Karpas-422 (cell line): ENCODE measurements at regions not wholly inside any gene's neighbourhood (a gene's known extent, or its start where the extent isn't known, plus 50 kb on each side); places are given as distances from the start of the nearest gene placed in this dataset.

Source experiments
- DNase-seq: peaks from one replicate; pipeline ENCODE4 v3.0.0-alpha.2; 2015
- H2AFZ ChIP-seq: fragments of 200-600 bp; sonication (generic); 2 replicates; pipeline ENCODE4 v1.6.1; 2014; ENCODE audit warnings: antibody characterized with exemption, low read length, mixed read lengths
- H3K27ac ChIP-seq: fragments of 200-600 bp; sonication (generic); 2 replicates; pipeline ENCODE4 v1.5.1; 2014; ENCODE audit warnings: mild to moderate bottlenecking, low read length, moderate library complexity
- H3K27me3 ChIP-seq: fragments of 200-600 bp; sonication (generic); 2 replicates; pipeline ENCODE4 v1.6.1; 2014; ENCODE audit warnings: low read length, mixed read lengths
- H3K36me3 ChIP-seq: fragments of 200-600 bp; sonication (generic); 2 replicates; pipeline ENCODE4 v1.6.1; 2014; ENCODE audit warnings: low read length, mixed read lengths; ENCODE audit not compliant: insufficient read depth
- H3K4me1 ChIP-seq: fragments of 200-600 bp; sonication (generic); 2 replicates; pipeline ENCODE4 v1.6.1; 2014; ENCODE audit warnings: mild to moderate bottlenecking, low read length, mixed read lengths
- H3K4me2 ChIP-seq: fragments of 200-600 bp; sonication (generic); 2 replicates; pipeline ENCODE4 v1.6.1; 2014; ENCODE audit warnings: low read length, low read depth, mild to moderate bottlenecking; ENCODE audit not compliant: poor library complexity, severe bottlenecking
- H3K4me3 ChIP-seq: fragments of 200-600 bp; sonication (generic); 2 replicates; pipeline ENCODE4 v1.5.1; 2014; ENCODE audit warnings: mild to moderate bottlenecking, antibody characterized with exemption, low read length, mixed read lengths
- H3K79me2 ChIP-seq: fragments of 200-600 bp; sonication (generic); 2 replicates; pipeline ENCODE4 v1.6.1; 2014; ENCODE audit warnings: mild to moderate bottlenecking, low read length, mixed read lengths
- H3K9ac ChIP-seq: fragments of 200-600 bp; sonication (generic); 2 replicates; pipeline ENCODE4 v1.6.0; 2014; ENCODE audit warnings: low read length
- H3K9me2 ChIP-seq: fragments of 200-600 bp; sonication (generic), shearing (Covaris generic); replicated peaks from 2 replicates; pipeline ENCODE4 v1.6.0; 2014; ENCODE audit warnings: mild to moderate bottlenecking, low read length, moderate library complexity; ENCODE audit not compliant: insufficient read depth
- H3K9me3 ChIP-seq: fragments of 300-700, 200-600 bp; sonication (generic); 2 replicates; pipeline ENCODE4 v1.6.1; 2014; ENCODE audit warnings: low read length, mixed read lengths
- H4K20me1 ChIP-seq: fragments of 200-600 bp; sonication (generic); 2 replicates; pipeline ENCODE4 v1.6.1; 2014; ENCODE audit warnings: mild to moderate bottlenecking, antibody characterized with exemption, low read length, low read depth; ENCODE audit not compliant: insufficient read depth

DNA sequence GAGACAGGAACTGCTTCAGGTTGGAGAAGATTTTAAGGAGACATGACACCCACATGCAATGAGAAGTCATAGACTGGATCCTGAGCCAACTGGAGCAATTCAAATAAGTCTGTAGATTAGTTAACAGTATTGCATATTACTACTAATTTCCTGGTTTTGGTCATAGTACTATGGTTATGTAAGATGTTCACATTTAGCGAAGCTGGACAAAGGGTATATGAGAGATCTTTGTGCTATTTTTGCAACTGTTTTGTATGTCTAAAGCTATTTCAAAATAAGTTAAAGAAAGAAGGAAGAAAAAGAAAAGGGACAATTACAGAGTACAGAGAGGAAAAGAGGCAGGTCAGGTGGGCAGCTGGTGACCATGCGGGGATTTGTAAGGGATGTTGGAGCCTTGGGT lies 116.5 kb upstream of the SVIL start:
- no peak overlapping the region for H3K27ac ChIP-seq
- H3K4me1 ChIP-seq: no peaks in the 10 kb centered on the region
- H3K27me3 ChIP-seq: no peaks in the 10 kb centered on the region
- no peak for DNase-seq
- H3K36me3 ChIP-seq: no peaks in the 10 kb centered on the region
- H3K9me3 ChIP-seq: no peaks in the 10 kb centered on the region
- no peak overlapping the region for H3K9ac ChIP-seq
- H4K20me1 ChIP-seq: no peaks in the 10 kb centered on the region
- no peaks in the 10 kb centered on the region for H3K9me2 ChIP-seq
- H3K4me2 ChIP-seq: no peak overlapping the region
- no peak overlapping the region for H3K4me3 ChIP-seq
- no peak overlapping the region for H2AFZ ChIP-seq
- no peaks in the 10 kb centered on the region for H3K79me2 ChIP-seq

DNA sequence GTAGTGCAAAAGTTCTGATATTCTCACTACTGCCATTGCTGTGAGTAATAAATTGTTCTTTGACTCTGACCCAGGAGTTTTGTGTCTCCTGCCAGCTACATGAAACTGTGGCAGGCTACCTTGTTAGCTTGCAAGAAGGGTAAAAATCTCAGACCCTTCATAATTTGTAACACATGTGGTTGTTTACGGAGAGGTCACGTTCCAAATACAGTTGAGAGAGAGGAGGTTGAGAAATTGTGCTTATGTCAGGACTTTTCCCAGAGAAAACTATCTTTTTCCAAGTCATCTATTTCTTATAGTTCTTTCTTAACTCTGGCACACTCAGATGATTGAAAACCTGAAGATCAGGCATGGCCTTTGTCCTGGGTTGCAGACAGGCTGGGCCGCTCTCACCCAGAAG lies 114.4 kb upstream of the SVIL start:
- H3K27ac ChIP-seq: no peak overlapping the region
- no peaks in the 10 kb centered on the region for H3K79me2 ChIP-seq
- DNase-seq: no peak
- H3K4me1 ChIP-seq: no peaks in the 10 kb centered on the region
- H3K9me2 ChIP-seq: no peaks in the 10 kb centered on the region
- no peaks in the 10 kb centered on the region for H3K9me3 ChIP-seq
- H3K9ac ChIP-seq: no peak overlapping the region
- H3K4me2 ChIP-seq: no peak overlapping the region
- no peaks in the 10 kb centered on the region for H3K36me3 ChIP-seq
- no peak overlapping the region for H2AFZ ChIP-seq
- no peak overlapping the region for H3K4me3 ChIP-seq
- no peaks in the 10 kb centered on the region for H3K27me3 ChIP-seq
- H4K20me1 ChIP-seq: no peaks in the 10 kb centered on the region

DNA sequence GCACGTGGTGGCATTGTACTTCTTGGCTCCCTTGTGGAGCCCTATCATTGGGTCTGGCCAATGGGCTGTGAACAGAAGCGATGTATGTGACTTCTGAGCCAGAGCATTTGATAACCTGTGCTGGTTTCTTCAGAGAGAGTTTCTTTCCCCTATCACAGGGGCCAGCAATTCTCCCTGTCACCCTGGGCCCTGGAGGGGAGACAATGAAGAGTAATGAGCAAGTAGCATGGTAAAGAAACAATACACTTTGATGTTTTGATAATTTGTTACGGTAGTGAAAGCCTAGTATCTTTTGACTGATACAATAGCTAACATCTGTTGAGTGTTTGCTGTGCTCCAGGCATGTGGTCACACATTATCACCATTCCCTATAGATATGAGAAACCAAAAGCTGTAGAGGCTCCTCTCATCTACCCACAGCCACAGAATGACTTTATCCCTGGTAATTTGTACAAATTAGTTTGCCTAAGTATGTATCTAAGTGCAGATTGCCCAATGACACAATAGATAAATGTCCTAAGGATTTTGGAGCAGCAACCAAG lies 113.4 kb upstream of the SVIL start:
- Histone ChIP-seq H3K9ac (no peak overlapping the region), H4K20me1 (no peaks in the 10 kb centered on the region), H3K9me3 (no peaks in the 10 kb centered on the region), H3K79me2 (no peaks in the 10 kb centered on the region), H3K4me1 (no peaks in the 10 kb centered on the region), H3K4me3 (no peak overlapping the region), H3K4me2 (no peak overlapping the region), H2AFZ (no peak overlapping the region), H3K27me3 (no peaks in the 10 kb centered on the region), H3K36me3 (no peaks in the 10 kb centered on the region), H3K27ac (no peak overlapping the region), H3K9me2 (no peaks in the 10 kb centered on the region)
- DNase-seq: no peak

DNA sequence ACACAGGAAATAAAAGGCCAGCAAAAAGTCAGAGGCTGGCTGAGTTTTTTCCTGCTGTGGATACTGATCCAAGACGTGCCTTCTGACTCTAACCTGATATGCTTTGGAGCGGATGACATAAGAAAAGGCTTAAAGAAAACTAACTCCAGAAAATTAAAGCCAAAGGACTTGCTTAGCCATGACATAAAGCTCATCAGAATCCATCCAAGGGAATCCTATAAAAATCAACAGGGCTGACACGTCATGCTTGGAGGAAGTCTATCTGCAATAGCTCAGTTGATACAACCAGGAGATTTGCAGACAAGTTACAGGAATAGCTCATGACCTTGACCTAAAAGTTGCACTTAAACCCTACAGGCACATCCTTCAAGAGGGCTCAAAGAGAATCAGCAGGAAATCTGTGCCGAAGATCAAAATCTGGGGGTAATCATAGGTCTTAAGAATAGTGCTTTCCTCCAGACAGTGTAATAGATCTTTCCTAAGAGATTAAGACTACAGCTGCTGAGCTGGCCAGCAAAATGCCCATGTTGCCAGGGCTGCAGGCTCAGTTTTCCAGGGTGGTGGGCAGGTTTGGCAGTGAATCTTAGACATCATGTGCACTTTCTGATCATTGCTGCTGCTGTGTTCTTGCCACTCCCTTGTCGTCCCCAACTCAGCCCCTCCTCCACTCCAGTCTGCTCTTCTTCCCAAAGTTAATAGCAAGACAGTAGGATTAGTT lies 111.5 kb upstream of the SVIL start:
- H4K20me1 ChIP-seq: no peaks in the 10 kb centered on the region
- H3K4me3 ChIP-seq: no peak overlapping the region
- H3K79me2 ChIP-seq: no peaks in the 10 kb centered on the region
- DNase-seq: no peak
- no peaks in the 10 kb centered on the region for H3K36me3 ChIP-seq
- H3K9me2 ChIP-seq: no peaks in the 10 kb centered on the region
- no peaks in the 10 kb centered on the region for H3K9me3 ChIP-seq
- no peak overlapping the region for H2AFZ ChIP-seq
- no peaks in the 10 kb centered on the region for H3K27me3 ChIP-seq
- H3K4me2 ChIP-seq: no peak overlapping the region
- no peaks in the 10 kb centered on the region for H3K4me1 ChIP-seq
- no peak overlapping the region for H3K27ac ChIP-seq
- H3K9ac ChIP-seq: no peak overlapping the region

DNA sequence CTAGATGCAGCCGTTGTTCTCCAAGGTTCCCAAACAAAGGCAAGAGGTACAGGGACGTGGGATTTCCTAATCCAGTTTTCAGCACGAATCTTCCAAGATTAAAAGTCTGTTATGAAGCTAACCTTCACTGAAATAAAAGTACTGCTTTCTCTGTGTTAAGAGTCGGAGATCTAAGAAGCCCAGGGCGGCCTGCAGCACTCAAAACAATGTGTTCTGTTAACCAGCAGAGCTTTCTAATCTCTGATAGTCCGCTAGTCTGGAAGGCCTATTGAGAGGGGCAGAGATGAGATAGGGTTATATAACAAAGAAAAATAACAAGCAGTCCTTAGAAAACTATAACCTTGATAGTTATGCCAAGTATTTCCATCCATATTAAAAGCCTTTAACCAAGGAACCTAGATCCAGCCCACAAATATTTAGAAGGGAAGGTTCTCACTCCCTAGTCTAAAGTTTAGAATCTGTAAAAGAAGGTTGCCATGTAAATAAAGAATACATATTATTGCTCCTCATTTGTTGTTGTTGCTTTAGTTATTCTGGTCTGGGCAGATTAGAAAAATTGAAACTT lies 106.3 kb upstream of the SVIL start:
- Histone ChIP-seq H3K27me3 (no peaks in the 10 kb centered on the region), H3K79me2 (no peaks in the 10 kb centered on the region), H3K36me3 (no peaks in the 10 kb centered on the region), H3K9me3 (no peaks in the 10 kb centered on the region), H2AFZ (no peak overlapping the region), H3K27ac (no peak overlapping the region), H3K4me3 (no peak overlapping the region), H3K4me1 (no peaks in the 10 kb centered on the region), H3K9me2 (no peaks in the 10 kb centered on the region), H4K20me1 (no peaks in the 10 kb centered on the region), H3K4me2 (no peak overlapping the region), H3K9ac (no peak overlapping the region)
- no peak for DNase-seq

DNA sequence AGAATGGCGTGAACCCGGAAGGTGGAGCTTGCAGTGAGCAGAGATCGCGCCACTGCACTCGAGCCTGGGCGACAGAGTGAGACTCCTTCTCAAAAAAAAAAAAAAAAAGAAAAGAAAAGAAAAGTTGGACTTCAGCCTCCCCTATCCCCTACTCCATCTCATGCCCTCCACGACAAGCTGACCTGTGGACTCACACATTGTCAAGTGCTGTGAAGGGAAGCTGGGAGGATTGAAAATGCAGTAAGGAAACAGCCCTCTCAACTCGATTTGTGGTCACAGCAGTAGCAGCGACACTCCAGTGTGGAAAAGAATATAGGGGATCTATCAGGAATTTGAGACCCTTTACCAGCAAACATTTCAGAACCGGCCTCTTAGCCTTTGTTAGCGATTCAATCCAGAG lies 103.6 kb upstream of the SVIL start:
- no peak for DNase-seq
- Histone ChIP-seq H3K36me3 (no peaks in the 10 kb centered on the region), H3K4me2 (no peak overlapping the region), H3K4me3 (no peak overlapping the region), H3K9ac (no peak overlapping the region), H3K79me2 (no peaks in the 10 kb centered on the region), H2AFZ (no peak overlapping the region), H3K9me2 (no peaks in the 10 kb centered on the region), H4K20me1 (no peaks in the 10 kb centered on the region), H3K9me3 (no peaks in the 10 kb centered on the region), H3K4me1 (no peaks in the 10 kb centered on the region), H3K27ac (no peak overlapping the region), H3K27me3 (no peaks in the 10 kb centered on the region)

DNA sequence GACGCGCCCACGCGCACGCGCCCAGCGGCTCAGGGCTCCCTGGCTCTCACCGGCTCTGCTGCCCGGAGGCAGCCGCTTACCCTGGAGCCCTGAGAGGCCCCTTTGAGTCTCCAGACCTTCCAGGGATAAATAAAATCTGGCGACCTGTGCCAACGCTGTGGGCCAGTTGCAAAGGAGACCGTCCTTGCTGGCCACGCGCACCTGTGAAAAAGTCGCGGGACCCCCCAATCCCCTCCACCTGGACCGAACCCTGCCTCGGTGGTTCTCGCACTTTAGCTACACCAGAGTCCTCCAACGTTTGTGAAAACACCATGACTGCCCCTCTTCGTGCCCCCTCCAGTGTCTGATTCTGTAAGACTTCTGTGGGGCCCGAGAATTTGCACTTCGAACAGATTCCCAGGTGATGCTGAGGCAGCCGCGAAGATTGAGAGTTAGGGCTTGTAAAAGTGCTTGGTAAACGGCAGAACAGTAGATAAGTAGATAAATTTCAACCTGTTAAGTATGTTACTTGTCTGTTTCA lies 102.4 kb upstream of the SVIL start:
- H3K27me3 ChIP-seq: no peaks in the 10 kb centered on the region
- no peaks in the 10 kb centered on the region for H3K4me1 ChIP-seq
- no peak overlapping the region for H2AFZ ChIP-seq
- H3K4me3 ChIP-seq: no peak overlapping the region
- no peak overlapping the region for H3K4me2 ChIP-seq
- no peaks in the 10 kb centered on the region for H3K36me3 ChIP-seq
- DNase-seq: no peak
- no peaks in the 10 kb centered on the region for H4K20me1 ChIP-seq
- no peak overlapping the region for H3K27ac ChIP-seq
- H3K9me2 ChIP-seq: no peaks in the 10 kb centered on the region
- no peaks in the 10 kb centered on the region for H3K79me2 ChIP-seq
- no peaks in the 10 kb centered on the region for H3K9me3 ChIP-seq
- no peak overlapping the region for H3K9ac ChIP-seq

DNA sequence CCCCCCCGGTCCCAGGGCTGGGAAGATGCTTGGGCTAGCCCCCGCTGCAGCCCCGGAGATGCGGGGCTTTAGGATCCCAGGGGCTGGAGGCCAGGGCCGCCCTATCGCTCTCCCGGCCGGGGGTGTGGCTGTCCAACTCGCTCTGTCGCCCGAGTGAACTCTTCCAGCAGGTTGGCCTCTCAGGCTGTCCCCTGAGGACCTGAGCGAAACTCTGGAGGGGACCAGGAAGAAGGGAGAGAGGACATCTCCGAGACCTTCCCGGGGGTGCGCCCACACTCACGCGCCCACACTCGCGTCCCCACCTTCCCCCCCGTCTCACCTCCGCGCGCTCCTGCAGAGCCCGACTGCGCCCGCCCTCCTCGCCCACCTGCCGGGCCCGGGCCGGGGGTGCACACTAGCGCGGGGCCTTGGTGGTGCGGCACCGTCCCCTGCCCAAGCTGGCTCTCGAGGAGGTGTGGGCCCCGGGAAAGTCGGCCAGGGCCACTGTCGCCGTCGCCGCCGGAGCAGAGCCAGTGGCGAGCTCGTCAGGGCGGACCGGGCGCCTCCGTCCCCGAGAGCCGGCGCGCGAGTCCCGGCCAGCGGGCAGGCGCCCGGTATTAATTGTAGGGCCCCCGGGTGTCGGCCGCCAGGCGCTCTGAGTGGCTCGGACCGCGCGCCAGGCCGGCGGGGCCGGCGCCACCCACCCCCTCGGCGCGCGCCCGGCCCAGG lies 101.7 kb upstream of the SVIL start:
- Histone ChIP-seq H3K9ac (no peak overlapping the region), H3K36me3 (no peaks in the 10 kb centered on the region), H2AFZ (no peak overlapping the region), H3K79me2 (no peaks in the 10 kb centered on the region), H3K4me1 (no peaks in the 10 kb centered on the region), H3K9me2 (no peaks in the 10 kb centered on the region), H3K27me3 (no peaks in the 10 kb centered on the region), H3K27ac (no peak overlapping the region), H3K4me2 (no peak overlapping the region), H3K4me3 (no peak overlapping the region), H4K20me1 (no peaks in the 10 kb centered on the region), H3K9me3 (no peaks in the 10 kb centered on the region)
- no peak for DNase-seq
